HepG2 (cell line): ENCODE measurements at regions not wholly inside any gene's neighbourhood (a gene's known extent, or its start where the extent isn't known, plus 50 kb on each side); places are given as distances from the start of the nearest gene placed in this dataset.

Source experiments
- ATAC-seq: fragments of 200-7000 bp; cut with Tn5 transposase; 3 replicates; pipeline ENCODE4 v1.9.1; 2020; ENCODE audit warnings: mild to moderate bottlenecking, moderate library complexity
- BruUV-seq: library from RNA; stranded (reverse); fragments of 400-500 nt; replicated peaks from 2 replicates; lab custom pipeline; 2021; lab: Mats Ljungman, UMichigan
- CTCF ChIA-PET: fragments of 300-600 bp; formaldehyde crosslinking; extraction: SDS; loops from one replicate; lab custom pipeline; 2021; ENCODE audit warnings: low total read pairs, inconsistent platforms, low intra/inter-chr PET ratio; lab: Yijun Ruan, JAX
- POLR2A ChIA-PET: fragments of 350-600 bp; sonication (Branson Sonifier 250); formaldehyde crosslinking; loops from one replicate; lab custom pipeline; 2020; ENCODE audit warnings: antibody characterized with exemption, inconsistent platforms; lab: Yijun Ruan, JAX
- DNase-seq: peaks from one replicate; pipeline ENCODE4 v3.0.0-alpha.2; 2015; ENCODE audit warnings: low spot score
- FAIRE-seq: peaks from 3 replicates; lab custom pipeline; 2011; peaks lifted over from hg19 to GRCh38; lab: Jason Lieb, UNC
- H2AFZ ChIP-seq: one replicate; pipeline ENCODE4 v1.6.1; 2011; ENCODE audit warnings: low read length, inconsistent platforms
- H3K27ac ChIP-seq: fragments of 300-600 bp; 3 replicates; pipeline ENCODE4 v1.8.0; 2011; ENCODE audit warnings: mixed run types, mild to moderate bottlenecking, mixed read lengths, low read length, inconsistent platforms; ENCODE audit not compliant: insufficient read depth; ENCODE audit errors: extremely low read length
- H3K27me3 ChIP-seq, 2 experiments: fragments of 200-600 bp in 1 of 2; 2 replicates in 1 of 2; 3 replicates in 1 of 2; pipeline versions ENCODE4 v1.6.0 to v1.8.0; 2011; ENCODE audit warnings: low read length in 2 of 2, mild to moderate bottlenecking in 2 of 2, moderate library complexity in 2 of 2, inconsistent platforms in 1 of 2; ENCODE audit not compliant: insufficient read depth in 2 of 2, control insufficient read depth in 1 of 2
- H3K36me3 ChIP-seq, 2 experiments: fragments of 200-600 bp in 1 of 2; replicated peaks in 1 of 2; 2 replicates in 1 of 2; 3 replicates in 1 of 2; pipeline versions ENCODE4 v1.5.1 to v1.8.0; 2011; ENCODE audit warnings: low read length in 2 of 2, inconsistent platforms in 1 of 2; ENCODE audit not compliant: insufficient read depth in 2 of 2, control insufficient read depth in 1 of 2
- H3K4me1 ChIP-seq: 2 replicates; pipeline ENCODE4 v1.5.1; 2012; ENCODE audit warnings: low read length, inconsistent platforms; ENCODE audit not compliant: insufficient read depth
- H3K4me2 ChIP-seq: 2 replicates; pipeline ENCODE4 v1.6.0; 2011; ENCODE audit warnings: low read depth, low read length, inconsistent platforms
- H3K4me3 ChIP-seq, 3 experiments: fragments of 200-600 bp in 1 of 3; sonication (generic), shearing (Covaris generic) in 1 of 3; replicated peaks in 1 of 3; 2 replicates each; pipeline ENCODE4 v1.5.1; 2011 to 2016; ENCODE audit warnings: low read length in 3 of 3, inconsistent platforms in 2 of 3, low read depth in 2 of 3, mild to moderate bottlenecking in 2 of 3, control low read depth in 1 of 3, mixed read lengths in 1 of 3; ENCODE audit not compliant: insufficient read depth in 1 of 3
- H3K79me2 ChIP-seq: one replicate; pipeline ENCODE4 v1.6.1; 2011; ENCODE audit warnings: low read length, inconsistent platforms; ENCODE audit not compliant: insufficient read depth
- H3K9ac ChIP-seq: 2 replicates; pipeline ENCODE4 v1.6.0; 2011; ENCODE audit warnings: mild to moderate bottlenecking, low read depth, low read length, inconsistent platforms; ENCODE audit not compliant: insufficient read depth
- H3K9me3 ChIP-seq: 2 replicates; pipeline ENCODE4 v1.5.1; 2012; ENCODE audit warnings: mild to moderate bottlenecking, low read length
- H4K20me1 ChIP-seq: 2 replicates; pipeline ENCODE4 v1.6.0; 2011; ENCODE audit warnings: inconsistent platforms, mild to moderate bottlenecking, low read length, moderate library complexity; ENCODE audit not compliant: insufficient read depth
- BORCS8-MEF2B ChIP-seq: sonication (generic); formaldehyde crosslinking; IDR thresholded peaks from 2 replicates; pipeline ENCODE4 v1.8.0; 2022; ENCODE audit warnings: mild to moderate bottlenecking, missing genetic modification reagents
- CBX5 ChIP-seq: sonication (generic); formaldehyde crosslinking; IDR thresholded peaks from 2 replicates; pipeline ENCODE4 v1.4.0; 2020; ENCODE audit warnings: missing genetic modification reagents, borderline replicate concordance
- FIP1L1 ChIP-seq: fragments of 200-400 bp; formaldehyde crosslinking; IDR thresholded peaks from 2 replicates; pipeline ENCODE4 v1.6.1; 2018; ENCODE audit warnings: low read depth, mild to moderate bottlenecking, low read length, moderate library complexity, borderline replicate concordance; ENCODE audit not compliant: insufficient read depth
- HMG20B ChIP-seq: conservative IDR thresholded peaks from 2 replicates; pipeline ENCODE4 v1.6.1; 2016; ENCODE audit warnings: missing genetic modification reagents, missing compliant biosample characterization
- NFATC3 ChIP-seq: sonication (generic); formaldehyde crosslinking; IDR thresholded peaks from 2 replicates; pipeline ENCODE4 v1.5.1; 2020; ENCODE audit warnings: mild to moderate bottlenecking, missing genetic modification reagents
- PHF20 ChIP-seq: sonication (generic); formaldehyde crosslinking; IDR thresholded peaks from 2 replicates; pipeline ENCODE4 v1.5.0; 2020; ENCODE audit warnings: mild to moderate bottlenecking, missing genetic modification reagents
- ZNF225 ChIP-seq: sonication (generic); formaldehyde crosslinking; IDR thresholded peaks from 2 replicates; pipeline ENCODE4 v1.4.0; 2020; ENCODE audit warnings: mild to moderate bottlenecking, missing genetic modification reagents
- ZNF263 ChIP-seq: sonication (generic); formaldehyde crosslinking; IDR thresholded peaks from 2 replicates; pipeline ENCODE4 v1.4.0; 2020; ENCODE audit warnings: missing genetic modification reagents
- ZNF329 ChIP-seq: sonication (generic); formaldehyde crosslinking; IDR thresholded peaks from 2 replicates; pipeline ENCODE4 v1.9.0; 2021; ENCODE audit warnings: low read depth, mild to moderate bottlenecking, missing genetic modification reagents
- ZNF33A ChIP-seq: sonication (generic); formaldehyde crosslinking; IDR thresholded peaks from 2 replicates; pipeline ENCODE4 v1.5.1; 2020; ENCODE audit warnings: missing genetic modification reagents, mild to moderate bottlenecking, moderate library complexity, borderline replicate concordance
- ZNF556 ChIP-seq: sonication (generic); formaldehyde crosslinking; IDR thresholded peaks from 2 replicates; pipeline ENCODE4 v1.4.0; 2020; ENCODE audit warnings: mild to moderate bottlenecking, missing genetic modification reagents, borderline replicate concordance
- WGBS: methylation state at CpG from one replicate; pipeline ENCODE4 v1.1.6; 2017; ENCODE audit warnings: low lambda C conversion rate; 5-methylcytosine and 5-hydroxymethylcytosine counted together
- in situ Hi-C: cut with HindIII; loops from 2 replicates; pipeline ENCODE4 v1.10.0; 2017; ENCODE audit warnings: low pct_unique_long_range_greater_than_20kb; ENCODE audit not compliant: extremely low pct_ligation_motif_present
- intact Hi-C: fragments of 100-400 bp; cut with micrococcal nuclease; formaldehyde crosslinking; loops from one replicate; pipeline ENCODE4 v1.10.0; 2022; ENCODE audit not compliant: unreplicated experiment
- TF ChIP-seq, protein P1 (sequence below), 2 experiments: sonication (generic) in 1 of 2; formaldehyde crosslinking in 1 of 2; IDR thresholded peaks; 2 replicates each; pipeline versions ENCODE4 v1.4.0 to v1.6.1; 2016 to 2020; ENCODE audit warnings: borderline replicate concordance in 1 of 2, low read depth in 1 of 2, mild to moderate bottlenecking in 1 of 2, missing genetic modification reagents in 1 of 2

DNA sequence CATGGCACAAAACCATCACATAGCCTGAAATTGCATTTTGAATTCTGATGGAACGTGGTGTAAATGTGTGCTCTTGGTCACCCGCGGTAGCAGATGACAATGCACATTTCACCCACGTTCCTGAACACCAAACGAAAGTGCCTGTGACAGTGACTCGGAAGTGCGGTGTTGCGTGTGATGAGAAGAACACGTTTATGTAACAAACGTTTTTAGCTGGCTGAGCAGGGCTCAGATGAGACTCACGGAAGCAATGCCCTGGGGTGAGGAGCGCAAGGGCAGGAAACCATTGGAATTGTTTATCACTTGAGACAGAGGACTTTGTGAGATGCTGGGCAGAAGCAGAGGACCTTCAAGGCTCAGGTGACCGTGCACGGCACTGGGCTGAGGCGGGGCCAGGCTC lies 449.2 kb upstream of the CFAP20DC start:
- FAIRE-seq (no peak), ATAC-seq (no peak), DNase-seq (no peak)
- no peak overlapping the region for H3K9ac ChIP-seq
- ChIA-PET CTCF (no interaction called here), POLR2A (no interaction called here)
- H3K27me3 ChIP-seq = peaks cover 0 to 3% of the 10 kb centered on the region in 2 experiments; a peak in 1 of 5 replicates
- no peaks in the 10 kb centered on the region for H3K4me1 ChIP-seq
- BruUV-seq = no TSS peak
- H3K79me2 ChIP-seq = no peaks in the 10 kb centered on the region
- no peaks in the 10 kb centered on the region for H3K36me3 ChIP-seq
- H3K9me3 ChIP-seq = no peaks in the 10 kb centered on the region
- TF ChIP-seq HMG20B (CRISPR knock-in tag) = no peak
- no peak for TF ChIP-seq CBX5
- TF ChIP-seq FIP1L1 = no peak
- TF ChIP-seq BORCS8-MEF2B (CRISPR knock-in tag) = no peak
- no peak for TF ChIP-seq NFATC3 (CRISPR knock-in tag)
- TF ChIP-seq ZNF263 = no peak
- no peak for TF ChIP-seq ZNF225 (CRISPR knock-in tag)
- no peak for TF ChIP-seq ZNF329
- TF ChIP-seq, protein P1, sequence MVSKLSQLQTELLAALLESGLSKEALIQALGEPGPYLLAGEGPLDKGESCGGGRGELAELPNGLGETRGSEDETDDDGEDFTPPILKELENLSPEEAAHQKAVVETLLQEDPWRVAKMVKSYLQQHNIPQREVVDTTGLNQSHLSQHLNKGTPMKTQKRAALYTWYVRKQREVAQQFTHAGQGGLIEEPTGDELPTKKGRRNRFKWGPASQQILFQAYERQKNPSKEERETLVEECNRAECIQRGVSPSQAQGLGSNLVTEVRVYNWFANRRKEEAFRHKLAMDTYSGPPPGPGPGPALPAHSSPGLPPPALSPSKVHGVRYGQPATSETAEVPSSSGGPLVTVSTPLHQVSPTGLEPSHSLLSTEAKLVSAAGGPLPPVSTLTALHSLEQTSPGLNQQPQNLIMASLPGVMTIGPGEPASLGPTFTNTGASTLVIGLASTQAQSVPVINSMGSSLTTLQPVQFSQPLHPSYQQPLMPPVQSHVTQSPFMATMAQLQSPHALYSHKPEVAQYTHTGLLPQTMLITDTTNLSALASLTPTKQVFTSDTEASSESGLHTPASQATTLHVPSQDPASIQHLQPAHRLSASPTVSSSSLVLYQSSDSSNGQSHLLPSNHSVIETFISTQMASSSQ (IDR thresholded peaks at IDR 0.05; ENCODE audit: low read depth) = no peak
- TF ChIP-seq, protein P1 (CRISPR knock-in tag; IDR thresholded peaks at IDR 0.05; ENCODE audit: borderline replicate concordance) = no peak
- no peak for TF ChIP-seq ZNF33A
- TF ChIP-seq PHF20 (CRISPR knock-in tag) = no peak
- no peak for TF ChIP-seq ZNF556 (CRISPR knock-in tag)
- TF ChIP-seq, all 625 proteins: peak for 0
- Histone ChIP-seq H2AFZ (no peak overlapping the region), H3K27ac (no peak overlapping the region), H3K4me3 (no peak overlapping the region), H3K4me2 (no peak overlapping the region), H4K20me1 (no peaks in the 10 kb centered on the region)
- WGBS = 39% methylated on average over 15 of the region's 15 CpGs
- in situ Hi-C loops = no loop called here
- intact Hi-C loops = no loop called here
